ENCODE measurements at regions not wholly inside any gene's neighbourhood (a gene's known extent, or its start where the extent isn't known, plus 50 kb on each side); places are given as distances from the start of the nearest gene placed in this dataset.

DNA sequence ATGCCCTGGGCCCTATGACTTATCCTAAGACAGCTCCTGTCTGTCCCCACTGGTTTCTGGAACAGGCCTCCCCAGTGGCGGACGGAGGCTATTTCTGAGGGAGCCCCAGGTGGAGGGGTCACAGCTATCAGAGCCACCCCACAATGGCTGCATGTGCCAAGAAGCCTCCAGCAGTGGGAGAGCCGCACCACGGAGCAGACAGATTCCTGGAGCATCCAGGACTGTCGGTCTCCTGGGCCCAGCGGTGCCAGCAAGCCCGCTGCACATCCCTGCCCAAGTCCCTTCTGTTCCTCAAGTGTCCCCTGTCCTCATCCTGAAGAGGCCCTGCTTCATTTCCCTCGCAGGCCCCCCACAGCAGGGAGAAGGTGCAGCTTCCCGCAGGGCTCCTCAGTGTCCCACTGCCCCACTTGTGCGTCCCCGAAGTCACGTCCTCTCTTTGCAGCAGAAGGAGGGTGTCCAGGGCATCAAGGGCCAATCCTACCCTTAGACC, 193.0 kb upstream of the SHH start:
- no peak for TF ChIP-seq POLR2A (IDR thresholded peaks at IDR 0.05; ENCODE audit: low read depth, low read length)
- no peak for TF ChIP-seq CTCF (IDR thresholded peaks at IDR 0.05; ENCODE audit: extremely low read depth in 1 of 2, insufficient read depth in 1 of 2, low read depth in 1 of 2, low read length in 2 of 2)
- TF ChIP-seq EZH2 (IDR thresholded peaks at IDR 0.05; ENCODE audit: borderline replicate concordance, low read depth, low read length, severe bottlenecking) = no peak
- TF ChIP-seq POLR2AphosphoS5 (IDR thresholded peaks at IDR 0.05; ENCODE audit: insufficient read depth, low read depth, low read length) = no peak
- TF ChIP-seq FOS (IDR thresholded peaks at IDR 0.05; ENCODE audit: borderline replicate concordance, insufficient read depth, low read length) = no peak
- no peak for TF ChIP-seq MYC (IDR thresholded peaks at IDR 0.05; ENCODE audit: low read depth, low read length)
